Lower leg skin (tissue), 4 donors: ENCODE measurements at regions not wholly inside any gene's neighbourhood (a gene's known extent, or its start where the extent isn't known, plus 50 kb on each side); places are given as distances from the start of the nearest gene placed in this dataset.

Source experiments
- DNase-seq, 2 donors: peaks; one replicate each; pipeline ENCODE4 v3.0.0-alpha.2; 2019; ENCODE audit warnings: low spot score in 2 of 2
- H3K4me3 ChIP-seq: fragments of 200-600 bp; sonication (generic); 2 replicates; pipeline ENCODE4 v1.5.1; 2017; ENCODE audit warnings: mild to moderate bottlenecking, low read depth; ENCODE audit not compliant: poor library complexity, severe bottlenecking
- POLR2A ChIP-seq, 2 donors: fragments of 450-650 bp; IDR thresholded peaks; one replicate each; pipeline ENCODE4 v1.6.1; 2016 to 2017; ENCODE audit warnings: antibody characterized with exemption in 2 of 2, mild to moderate bottlenecking in 1 of 2, moderate library complexity in 1 of 2
- WGBS, 2 donors: methylation state at CpG; one replicate each; pipeline ENCODE4 v1.1.5; 2018; 5-methylcytosine and 5-hydroxymethylcytosine counted together
- intact Hi-C: fragments of 100-400 bp; cut with DNase I; formaldehyde crosslinking; loops from one replicate; pipeline ENCODE4 v1.15.0; 2023; ENCODE audit warnings: low total_unique reads
- TF ChIP-seq, protein P1 (sequence below), 3 donors: fragments of 450-650 bp; IDR thresholded peaks; one replicate each; pipeline ENCODE4 v1.5.1; 2016; ENCODE audit warnings: antibody characterized with exemption in 3 of 3, mild to moderate bottlenecking in 3 of 3, moderate library complexity in 2 of 3

DNA sequence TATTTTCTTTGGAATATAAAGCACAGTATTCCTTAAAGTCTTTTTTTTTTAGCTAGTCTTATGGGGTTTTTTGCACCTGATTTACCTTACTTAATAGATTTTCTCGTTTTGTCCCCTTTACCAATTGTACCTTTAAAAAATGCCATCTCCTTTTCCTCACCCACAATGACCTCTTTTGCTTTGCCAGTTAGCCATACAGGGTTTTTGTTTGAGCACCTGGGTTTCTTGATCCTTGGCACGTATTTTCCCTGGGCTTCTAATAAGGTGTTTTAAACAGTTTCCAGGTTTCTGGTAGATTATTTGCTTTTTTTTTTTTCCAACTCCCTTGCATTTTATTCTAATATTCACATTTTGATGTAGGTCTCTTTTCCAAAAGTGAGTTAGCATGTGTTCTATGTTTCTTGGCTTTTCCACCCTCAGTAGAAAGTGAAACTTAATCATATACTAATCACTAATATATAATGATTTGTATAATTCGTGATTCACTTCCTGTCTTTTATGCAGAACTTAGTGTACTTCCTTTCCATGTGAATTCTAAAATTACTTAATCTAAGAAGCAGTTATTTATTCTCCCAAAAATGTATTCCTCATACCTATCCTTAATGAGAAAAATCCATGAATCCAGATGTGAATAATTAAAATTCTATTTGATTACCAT, 673.9 kb upstream of the RGMB start:
- no peak overlapping the region for H3K4me3 ChIP-seq
- DNase-seq = no peak
- intact Hi-C loops = no loop called here
- no peak for TF ChIP-seq POLR2A (IDR thresholded peaks at IDR 0.05)
- TF ChIP-seq, protein P1, sequence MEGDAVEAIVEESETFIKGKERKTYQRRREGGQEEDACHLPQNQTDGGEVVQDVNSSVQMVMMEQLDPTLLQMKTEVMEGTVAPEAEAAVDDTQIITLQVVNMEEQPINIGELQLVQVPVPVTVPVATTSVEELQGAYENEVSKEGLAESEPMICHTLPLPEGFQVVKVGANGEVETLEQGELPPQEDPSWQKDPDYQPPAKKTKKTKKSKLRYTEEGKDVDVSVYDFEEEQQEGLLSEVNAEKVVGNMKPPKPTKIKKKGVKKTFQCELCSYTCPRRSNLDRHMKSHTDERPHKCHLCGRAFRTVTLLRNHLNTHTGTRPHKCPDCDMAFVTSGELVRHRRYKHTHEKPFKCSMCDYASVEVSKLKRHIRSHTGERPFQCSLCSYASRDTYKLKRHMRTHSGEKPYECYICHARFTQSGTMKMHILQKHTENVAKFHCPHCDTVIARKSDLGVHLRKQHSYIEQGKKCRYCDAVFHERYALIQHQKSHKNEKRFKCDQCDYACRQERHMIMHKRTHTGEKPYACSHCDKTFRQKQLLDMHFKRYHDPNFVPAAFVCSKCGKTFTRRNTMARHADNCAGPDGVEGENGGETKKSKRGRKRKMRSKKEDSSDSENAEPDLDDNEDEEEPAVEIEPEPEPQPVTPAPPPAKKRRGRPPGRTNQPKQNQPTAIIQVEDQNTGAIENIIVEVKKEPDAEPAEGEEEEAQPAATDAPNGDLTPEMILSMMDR (IDR thresholded peaks at IDR 0.05) = no peak
- 60 to 67% methylated on average over 3 of the region's 3 CpGs for WGBS, 2 donors

DNA sequence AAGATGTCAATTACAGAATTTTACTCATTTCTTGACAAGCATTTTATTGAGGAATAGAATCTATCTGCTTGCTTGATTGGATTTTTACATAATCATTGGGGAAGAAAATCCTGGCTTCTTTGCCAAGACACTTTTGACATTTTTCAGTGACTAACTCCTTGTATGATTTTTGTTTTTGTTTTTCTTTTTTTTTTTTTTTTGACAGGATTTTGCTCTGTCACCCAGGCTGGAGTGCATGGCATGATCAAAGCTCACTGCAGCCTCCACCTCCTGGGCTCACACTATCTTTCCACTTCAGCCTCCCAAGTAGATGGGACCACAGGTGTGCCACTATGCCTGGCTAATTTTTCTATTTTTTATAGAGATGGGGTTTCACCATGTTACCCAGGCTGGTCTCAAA, 672.3 kb upstream of the RGMB start:
- intact Hi-C loops = no loop called here

DNA sequence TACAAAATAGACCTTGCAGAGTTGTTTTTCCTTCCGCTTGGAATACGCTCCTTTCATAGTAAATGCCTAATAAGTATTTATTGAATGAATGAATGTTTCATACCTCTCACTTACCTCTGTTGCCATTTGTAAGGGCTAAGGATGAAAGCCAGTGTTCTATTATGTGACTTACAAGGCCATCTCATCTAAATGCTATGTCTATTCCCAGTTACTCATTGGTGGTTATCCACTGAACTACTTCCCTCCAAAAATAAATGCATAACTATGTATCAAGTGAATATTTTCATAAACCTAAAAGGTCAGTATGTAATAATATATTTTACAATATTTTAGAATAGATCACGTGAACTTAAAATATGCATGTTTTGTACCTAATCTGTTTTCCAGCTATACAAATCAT, 670.5 kb upstream of the RGMB start:
- H3K4me3 ChIP-seq = no peak overlapping the region
- no peak for TF ChIP-seq POLR2A (IDR thresholded peaks at IDR 0.05)
- TF ChIP-seq, protein P1 (IDR thresholded peaks at IDR 0.05) = no peak
- intact Hi-C loops = no loop called here
- WGBS, 2 donors = 63 to 66% methylated on average over 3 of the region's 3 CpGs
- no peak for DNase-seq

More for the DNA sequence above, 672.3 kb upstream of the RGMB start:
- no peak for TF ChIP-seq POLR2A (IDR thresholded peaks at IDR 0.05)
- TF ChIP-seq, protein P1 (IDR thresholded peaks at IDR 0.05) = no peak
- no peak for DNase-seq
- H3K4me3 ChIP-seq = no peak overlapping the region

DNA sequence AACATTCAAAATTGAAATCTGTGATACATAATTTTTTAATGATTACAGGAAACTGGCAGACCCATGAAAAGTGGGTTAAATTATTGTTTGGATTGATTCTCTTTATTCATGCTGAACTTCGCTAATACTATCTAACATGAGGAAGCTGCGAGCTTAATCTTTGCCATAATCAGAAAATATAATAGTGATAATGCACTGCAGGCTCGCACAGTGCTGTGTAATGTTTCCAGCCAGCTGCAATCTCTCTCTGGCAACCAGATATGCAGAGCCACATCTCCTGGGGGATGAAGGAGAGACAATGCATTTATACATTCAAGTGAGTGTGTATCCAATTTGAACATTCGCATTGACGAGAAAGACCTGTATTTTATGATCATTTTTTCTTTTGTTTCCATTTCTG, 669.7 kb upstream of the RGMB start:
- intact Hi-C loops = no loop called here
- WGBS, 2 donors = 63 to 81% methylated on average over 5 of the region's 5 CpGs
- no peak overlapping the region for H3K4me3 ChIP-seq
- no peak for DNase-seq
- TF ChIP-seq, protein P1 (IDR thresholded peaks at IDR 0.05) = no peak
- no peak for TF ChIP-seq POLR2A (IDR thresholded peaks at IDR 0.05)

DNA sequence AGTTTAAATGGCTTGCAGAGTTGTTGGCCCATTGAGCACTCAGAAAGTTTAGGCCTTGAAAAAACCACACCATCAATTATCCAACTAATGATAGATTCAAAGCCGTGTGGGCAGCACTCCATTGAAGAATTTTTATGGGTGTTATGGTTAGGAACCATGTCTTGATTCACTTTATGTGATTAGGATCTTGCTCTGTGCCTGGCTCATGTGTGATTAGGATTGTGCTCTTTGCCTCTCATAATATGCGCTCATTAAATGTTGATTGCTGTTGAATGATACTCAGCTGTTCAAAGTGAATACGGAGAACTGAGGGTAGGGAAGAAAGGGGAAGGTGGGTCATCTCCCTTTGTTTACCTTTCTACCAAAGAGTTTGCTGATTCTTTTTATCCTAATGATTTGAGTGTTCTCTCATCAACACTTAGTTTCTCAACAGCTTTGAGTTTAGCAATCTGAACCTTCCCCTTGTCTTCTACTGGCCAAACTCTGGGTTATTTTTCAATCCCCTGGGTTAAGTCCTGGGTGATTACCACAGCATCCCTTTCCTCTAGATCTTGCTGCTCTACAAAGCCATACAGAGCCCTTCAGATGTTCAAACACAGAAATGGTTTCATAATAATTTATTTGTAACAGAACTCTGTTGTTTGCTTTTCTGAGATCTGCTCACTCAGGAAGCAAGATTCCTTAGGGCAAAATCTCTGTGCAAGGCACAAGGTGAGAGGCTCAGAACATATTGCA, 668.8 kb upstream of the RGMB start:
- H3K4me3 ChIP-seq = no peak overlapping the region
- 78 to 91% methylated on average over 3 of the region's 3 CpGs for WGBS, 2 donors
- TF ChIP-seq, protein P1 (IDR thresholded peaks at IDR 0.05) = no peak
- no peak for TF ChIP-seq POLR2A (IDR thresholded peaks at IDR 0.05)
- intact Hi-C loops = no loop called here
- DNase-seq = no peak
